ENCODE measurements at regions not wholly inside any gene's neighbourhood (a gene's known extent, or its start where the extent isn't known, plus 50 kb on each side); places are given as distances from the start of the nearest gene placed in this dataset.
A peak's percentile ranks its signal among the peaks of the same experiment; 100 is the strongest.
"Not testable (repeated sequence)": the region's sequence is repeated elsewhere in the genome, so short reads cannot be mapped to it uniquely, and the experiment has no call there.

- DNase-seq (ENCODE audit: extremely low read depth in 1 of 2, low read depth in 1 of 2): no peak
Measured at GRCh38 chr2:7094231-7094741, 177.1 kb downstream of the RNF144A start.

- DNase-seq (ENCODE audit: extremely low read depth in 1 of 2, low read depth in 1 of 2): no peak
Measured at GRCh38 chr2:7096726-7097352, 179.6 kb downstream of the RNF144A start.

- peak; percentile 31 to 41 for DNase-seq (ENCODE audit: extremely low read depth in 1 of 2, low read depth in 1 of 2)
Measured at GRCh38 chr2:7097353-7097895, 180.2 kb downstream of the RNF144A start.

GRCh38 chr2:7098816-7099215 is 181.6 kb downstream of the RNF144A start:
- DNase-seq (ENCODE audit: extremely low read depth in 1 of 2, low read depth in 1 of 2): no peak

GRCh38 chr2:7099687-7100086 is 182.5 kb downstream of the RNF144A start:
- DNase-seq (ENCODE audit: extremely low read depth in 1 of 2, low read depth in 1 of 2): not testable (repeated sequence)

GRCh38 chr2:7102826-7103225 is 185.6 kb downstream of the RNF144A start:
- DNase-seq (ENCODE audit: extremely low read depth in 1 of 2, low read depth in 1 of 2): no peak

GRCh38 chr2:7108792-7109532 is 191.8 kb downstream of the RNF144A start:
- DNase-seq (ENCODE audit: extremely low read depth in 1 of 2, low read depth in 1 of 2): no peak

- no peak for DNase-seq (ENCODE audit: extremely low read depth in 1 of 2, low read depth in 1 of 2)
Measured at GRCh38 chr2:7109533-7109885, 192.3 kb downstream of the RNF144A start.

- DNase-seq (ENCODE audit: extremely low read depth in 1 of 2, low read depth in 1 of 2): no peak
Measured at GRCh38 chr2:7111626-7112025, 194.4 kb downstream of the RNF144A start.

GRCh38 chr2:7115364-7115763 is 198.2 kb downstream of the RNF144A start:
- DNase-seq (ENCODE audit: extremely low read depth in 1 of 2, low read depth in 1 of 2): no peak

- no peak for DNase-seq (ENCODE audit: extremely low read depth in 1 of 2, low read depth in 1 of 2)
Measured at GRCh38 chr2:7115906-7116305, 198.7 kb downstream of the RNF144A start.

- no peak for DNase-seq (ENCODE audit: extremely low read depth in 1 of 2, low read depth in 1 of 2)
Measured at GRCh38 chr2:7116511-7116910, 199.3 kb downstream of the RNF144A start.

- no peak for DNase-seq (ENCODE audit: extremely low read depth in 1 of 2, low read depth in 1 of 2)
Measured at GRCh38 chr2:7117076-7117475, 199.9 kb downstream of the RNF144A start.

GRCh38 chr2:7118606-7119131 is 201.5 kb downstream of the RNF144A start:
- DNase-seq (ENCODE audit: extremely low read depth in 1 of 2, low read depth in 1 of 2): no peak

- DNase-seq (ENCODE audit: extremely low read depth in 1 of 2, low read depth in 1 of 2): no peak
Measured at GRCh38 chr2:7119132-7119835, 202.1 kb downstream of the RNF144A start.

GRCh38 chr2:7121851-7122250 is 204.6 kb downstream of the RNF144A start:
- DNase-seq (ENCODE audit: extremely low read depth in 1 of 2, low read depth in 1 of 2): no peak

GRCh38 chr2:7127156-7127555 is 209.9 kb downstream of the RNF144A start:
- no peak for DNase-seq (ENCODE audit: extremely low read depth in 1 of 2, low read depth in 1 of 2)

GRCh38 chr2:7127687-7128086 is 210.5 kb downstream of the RNF144A start:
- no peak for DNase-seq (ENCODE audit: extremely low read depth in 1 of 2, low read depth in 1 of 2)

GRCh38 chr2:7131261-7131660 is 214.0 kb downstream of the RNF144A start:
- no peak for DNase-seq (ENCODE audit: extremely low read depth in 1 of 2, low read depth in 1 of 2)

- DNase-seq (ENCODE audit: extremely low read depth in 1 of 2, low read depth in 1 of 2): no peak
Measured at GRCh38 chr2:7132753-7133152, 215.5 kb downstream of the RNF144A start.

- no peak for DNase-seq (ENCODE audit: extremely low read depth in 1 of 2, low read depth in 1 of 2)
Measured at GRCh38 chr2:7133521-7133920, 216.3 kb downstream of the RNF144A start.
